ENCODE measurements at regions not wholly inside any gene's neighbourhood (a gene's known extent, or its start where the extent isn't known, plus 50 kb on each side); places are given as distances from the start of the nearest gene placed in this dataset.
A peak's percentile ranks its signal among the peaks of the same experiment; 100 is the strongest.

- H3K27me3 Mint-ChIP-seq = peaks cover 12% of the 10 kb centered on the region
- no peaks in the 10 kb centered on the region for H3K4me1 Mint-ChIP-seq
- no peaks in the 10 kb centered on the region for H3K36me3 Mint-ChIP-seq
- no peak overlapping the region for H3K27ac Mint-ChIP-seq
- H3K4me3 Mint-ChIP-seq = no peak overlapping the region
- H3K9me3 Mint-ChIP-seq = no peaks in the 10 kb centered on the region
Measured at GRCh38 chr2:173818285-173818684, 146.9 kb downstream of the SP3 start.

DNA sequence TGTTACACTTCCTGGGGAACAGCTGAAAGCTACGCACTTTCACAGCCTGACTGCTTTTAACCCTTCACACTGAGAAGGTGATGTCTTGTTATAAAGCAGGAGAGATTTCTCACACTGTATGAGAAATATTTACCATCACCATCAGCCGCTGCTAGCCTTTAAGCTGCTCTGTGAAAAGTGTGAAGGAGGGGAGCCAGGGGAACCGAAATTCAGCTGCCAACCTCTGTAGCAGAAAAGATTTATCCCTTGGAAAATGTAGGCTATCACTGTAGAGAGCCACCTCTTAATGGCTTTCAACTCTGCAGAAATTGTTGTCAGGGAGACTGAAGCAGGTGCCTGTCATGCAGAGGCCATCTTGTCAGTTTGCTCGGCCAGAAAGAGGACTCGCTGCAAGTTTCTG lies 145.3 kb downstream of the SP3 start:
- no peaks in the 10 kb centered on the region for H3K36me3 Mint-ChIP-seq
- peaks cover 3% of the 10 kb centered on the region for H3K27me3 Mint-ChIP-seq
- H3K4me3 Mint-ChIP-seq = no peak overlapping the region
- no peak overlapping the region for H3K27ac Mint-ChIP-seq
- no peaks in the 10 kb centered on the region for H3K4me1 Mint-ChIP-seq
- no peaks in the 10 kb centered on the region for H3K9me3 Mint-ChIP-seq

- Mint-ChIP-seq H3K9me3 (no peaks in the 10 kb centered on the region), H3K36me3 (no peaks in the 10 kb centered on the region), H3K27me3 (peaks cover 3% of the 10 kb centered on the region), H3K4me3 (no peak overlapping the region), H3K27ac (no peak overlapping the region), H3K4me1 (no peaks in the 10 kb centered on the region)
Measured at GRCh38 chr2:173821451-173821850, 143.7 kb downstream of the SP3 start.

GRCh38 chr2:173822889-173823542 lies 142.2 kb downstream of the SP3 start:
- H3K27me3 Mint-ChIP-seq = peaks cover 4% of the 10 kb centered on the region
- H3K4me3 Mint-ChIP-seq = no peak overlapping the region
- H3K36me3 Mint-ChIP-seq = no peaks in the 10 kb centered on the region
- H3K4me1 Mint-ChIP-seq = no peaks in the 10 kb centered on the region
- no peaks in the 10 kb centered on the region for H3K9me3 Mint-ChIP-seq
- H3K27ac Mint-ChIP-seq = no peak overlapping the region

GRCh38 chr2:173823543-173823939 lies 141.6 kb downstream of the SP3 start:
- H3K27me3 Mint-ChIP-seq = peaks cover 6% of the 10 kb centered on the region
- no peak overlapping the region for H3K4me3 Mint-ChIP-seq
- H3K27ac Mint-ChIP-seq = peak overlapping the region; percentile 15
- H3K36me3 Mint-ChIP-seq = no peaks in the 10 kb centered on the region
- no peaks in the 10 kb centered on the region for H3K4me1 Mint-ChIP-seq
- no peaks in the 10 kb centered on the region for H3K9me3 Mint-ChIP-seq

- Mint-ChIP-seq H3K4me3 (no peak overlapping the region), H3K9me3 (no peaks in the 10 kb centered on the region), H3K27me3 (peaks cover 5% of the 10 kb centered on the region), H3K36me3 (no peaks in the 10 kb centered on the region), H3K27ac (no peak overlapping the region), H3K4me1 (no peaks in the 10 kb centered on the region)
Measured at GRCh38 chr2:173828189-173829142, 136.7 kb downstream of the SP3 start.

GRCh38 chr2:173829727-173830126 lies 135.4 kb downstream of the SP3 start:
- Mint-ChIP-seq H3K36me3 (no peaks in the 10 kb centered on the region), H3K27ac (no peak overlapping the region), H3K27me3 (peaks cover 5% of the 10 kb centered on the region), H3K4me3 (no peak overlapping the region), H3K4me1 (no peaks in the 10 kb centered on the region), H3K9me3 (no peaks in the 10 kb centered on the region)

DNA sequence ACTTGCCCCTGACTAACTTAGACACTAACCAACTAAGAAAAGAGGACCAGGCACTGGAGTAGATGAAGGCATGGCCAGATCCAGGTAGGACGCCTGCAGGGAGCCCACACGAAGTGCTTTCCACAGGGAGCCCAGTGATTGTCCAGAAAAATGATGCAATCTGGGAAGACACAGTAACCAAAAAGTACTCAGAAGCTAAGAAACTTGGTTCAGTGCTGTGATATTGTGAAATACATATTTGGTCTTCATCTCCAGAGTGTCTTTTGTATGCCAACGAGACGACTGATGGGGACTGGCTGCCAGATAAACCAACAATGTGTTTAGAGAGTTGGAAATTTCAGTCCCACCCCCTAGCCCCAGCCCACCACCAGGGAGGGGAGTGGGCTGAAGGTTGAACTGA lies 135.0 kb downstream of the SP3 start:
- Mint-ChIP-seq H3K27me3 (peaks cover 5% of the 10 kb centered on the region), H3K4me3 (no peak overlapping the region), H3K9me3 (no peaks in the 10 kb centered on the region), H3K36me3 (no peaks in the 10 kb centered on the region), H3K27ac (no peak overlapping the region), H3K4me1 (no peaks in the 10 kb centered on the region)

DNA sequence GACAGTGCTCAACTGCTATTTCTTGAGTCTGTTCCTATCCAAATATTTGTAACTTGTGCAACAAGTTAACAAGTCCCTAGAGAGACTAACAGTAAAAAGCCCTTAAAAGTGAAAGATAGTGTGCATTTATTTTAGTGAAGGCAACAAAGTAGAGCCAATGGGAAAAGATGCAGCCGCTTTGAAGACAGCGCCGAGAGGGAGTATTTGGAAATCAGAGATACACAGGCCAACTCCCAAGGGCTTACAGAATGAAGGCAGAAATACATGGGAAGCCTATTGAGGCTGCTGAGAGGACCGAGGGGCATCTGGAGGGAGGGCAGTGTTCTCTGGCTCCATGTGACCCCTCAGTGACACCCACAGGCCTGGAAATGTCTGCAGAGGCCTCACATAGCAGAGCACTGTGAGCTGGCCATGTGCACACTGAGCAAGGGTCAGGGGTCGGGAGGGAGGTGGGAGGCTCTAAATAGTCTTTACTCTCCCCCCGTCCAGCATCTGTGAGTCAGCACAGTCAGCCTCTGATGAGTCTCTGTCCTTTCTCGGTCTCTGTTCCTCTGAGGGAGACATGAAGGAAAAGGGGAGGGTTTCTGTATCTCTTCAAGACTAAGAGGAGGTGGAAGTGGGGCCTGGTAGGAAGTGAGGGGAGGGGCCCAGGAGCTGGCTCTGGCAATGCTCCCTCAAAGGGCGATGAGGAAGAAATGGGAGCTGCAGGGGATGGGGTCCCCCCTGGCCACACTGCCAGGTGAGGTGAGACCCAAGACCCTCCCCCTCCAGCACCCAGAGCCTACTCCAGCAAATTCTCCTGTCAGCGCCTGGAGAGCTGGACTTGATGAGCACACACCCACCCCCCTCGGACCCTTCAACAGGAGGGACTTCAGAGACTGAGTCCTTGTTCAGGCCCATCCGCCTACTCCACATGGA lies 133.6 kb downstream of the SP3 start:
- H3K4me1 Mint-ChIP-seq = no peaks in the 10 kb centered on the region
- no peak overlapping the region for H3K4me3 Mint-ChIP-seq
- no peaks in the 10 kb centered on the region for H3K36me3 Mint-ChIP-seq
- H3K27me3 Mint-ChIP-seq = peaks cover 3% of the 10 kb centered on the region
- H3K9me3 Mint-ChIP-seq = no peaks in the 10 kb centered on the region
- no peak overlapping the region for H3K27ac Mint-ChIP-seq

DNA sequence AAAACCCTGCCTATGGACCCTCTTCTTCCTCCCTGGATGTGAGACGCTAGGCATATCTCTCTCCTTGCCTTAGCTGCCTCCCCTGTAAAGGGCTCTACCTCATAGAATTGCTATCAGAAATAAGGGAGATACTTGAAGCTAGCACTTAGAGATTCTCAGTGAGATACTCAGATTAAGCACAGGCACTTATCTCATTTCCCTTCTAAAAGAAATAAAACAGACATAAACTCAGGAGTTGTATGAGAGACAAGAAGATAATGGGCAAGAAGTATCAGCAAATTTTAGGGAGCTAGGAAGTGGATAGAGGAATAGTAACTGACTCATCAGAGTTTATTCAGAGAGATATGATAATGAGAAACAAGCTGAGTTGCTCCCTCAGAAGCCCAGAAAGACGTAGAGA lies 131.0 kb downstream of the SP3 start:
- Mint-ChIP-seq H3K4me3 (no peak overlapping the region), H3K4me1 (no peaks in the 10 kb centered on the region), H3K27me3 (peaks cover 2% of the 10 kb centered on the region), H3K27ac (no peak overlapping the region), H3K36me3 (no peaks in the 10 kb centered on the region), H3K9me3 (no peaks in the 10 kb centered on the region)

- H3K27ac Mint-ChIP-seq = no peak overlapping the region
Measured at GRCh38 chr2:173835726-173836125, 129.4 kb downstream of the SP3 start.

GRCh38 chr2:173841110-173841509 lies 124.1 kb downstream of the SP3 start:
- peaks cover 4% of the 10 kb centered on the region for H3K27me3 Mint-ChIP-seq
- no peak overlapping the region for H3K27ac Mint-ChIP-seq
- no peaks in the 10 kb centered on the region for H3K9me3 Mint-ChIP-seq
- H3K4me1 Mint-ChIP-seq = no peaks in the 10 kb centered on the region
- H3K4me3 Mint-ChIP-seq = no peak overlapping the region
- H3K36me3 Mint-ChIP-seq = no peaks in the 10 kb centered on the region

More at GRCh38 chr2:173835726-173836125, 129.4 kb downstream of the SP3 start:
- Mint-ChIP-seq H3K4me1 (no peaks in the 10 kb centered on the region), H3K4me3 (no peak overlapping the region), H3K27me3 (peaks cover 2% of the 10 kb centered on the region), H3K36me3 (no peaks in the 10 kb centered on the region), H3K9me3 (no peaks in the 10 kb centered on the region)

- Mint-ChIP-seq H3K27me3 (peaks cover 7% of the 10 kb centered on the region), H3K4me1 (no peaks in the 10 kb centered on the region), H3K27ac (no peak overlapping the region)
Measured at GRCh38 chr2:173843526-173843925, 121.6 kb downstream of the SP3 start.

DNA sequence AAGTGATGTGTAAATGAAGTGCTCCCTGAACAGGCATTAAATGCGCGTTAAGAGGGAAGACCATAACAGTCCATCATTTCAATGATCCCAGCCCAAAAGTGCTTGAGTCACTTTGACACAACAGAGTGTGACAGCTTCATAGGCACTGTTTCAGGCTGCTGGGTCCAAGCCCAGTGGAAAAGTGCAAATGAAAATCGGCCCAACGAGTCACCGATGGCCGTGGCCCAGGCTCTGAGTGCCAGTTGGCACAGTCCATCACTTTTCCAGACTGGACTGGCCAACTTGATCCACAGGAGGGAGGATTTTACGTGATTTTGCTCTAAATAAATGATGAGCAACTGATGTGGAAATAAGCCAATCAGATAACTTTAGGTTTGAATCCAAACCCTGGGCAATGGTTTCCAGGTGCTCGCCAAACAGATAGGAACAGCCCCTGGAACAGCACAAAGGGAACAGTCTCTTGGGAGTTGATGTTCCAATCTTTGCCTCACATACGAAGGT lies 114.0 kb downstream of the SP3 start:
- no peak overlapping the region for H3K4me3 Mint-ChIP-seq

More at GRCh38 chr2:173843526-173843925, 121.6 kb downstream of the SP3 start:
- H3K4me3 Mint-ChIP-seq = no peak overlapping the region
- no peaks in the 10 kb centered on the region for H3K9me3 Mint-ChIP-seq
- no peaks in the 10 kb centered on the region for H3K36me3 Mint-ChIP-seq

DNA sequence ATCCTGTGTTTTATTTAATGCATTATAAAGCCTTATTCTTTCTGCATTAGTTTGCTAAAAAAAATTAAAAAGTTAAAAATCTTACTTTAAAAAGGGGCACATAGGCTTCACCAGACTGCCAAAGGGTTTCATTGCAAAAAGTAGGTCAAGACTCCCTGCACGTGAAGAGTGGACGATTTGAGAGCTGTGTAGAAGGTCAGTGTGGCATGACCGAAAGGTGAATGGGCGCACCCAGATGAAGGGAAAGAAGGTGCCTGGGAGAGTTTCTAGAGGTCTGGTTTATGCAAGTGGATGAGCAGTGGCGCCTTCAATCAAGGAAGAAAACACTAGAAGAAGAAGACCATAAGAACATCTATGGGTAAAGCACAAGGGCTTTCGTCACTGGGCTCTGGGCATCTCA lies 111.0 kb downstream of the SP3 start:
- no peaks in the 10 kb centered on the region for H3K4me1 Mint-ChIP-seq
- H3K36me3 Mint-ChIP-seq = no peaks in the 10 kb centered on the region
- H3K27ac Mint-ChIP-seq = peak overlapping the region; percentile 20
- no peak overlapping the region for H3K4me3 Mint-ChIP-seq
- H3K27me3 Mint-ChIP-seq = peaks cover 1% of the 10 kb centered on the region
- no peaks in the 10 kb centered on the region for H3K9me3 Mint-ChIP-seq

More for the DNA sequence above, 114.0 kb downstream of the SP3 start:
- Mint-ChIP-seq H3K9me3 (no peaks in the 10 kb centered on the region), H3K36me3 (no peaks in the 10 kb centered on the region), H3K27me3 (peaks cover 6% of the 10 kb centered on the region), H3K4me1 (no peaks in the 10 kb centered on the region), H3K27ac (no peak overlapping the region)

Measured in activated naive CD4-positive, alpha-beta T cell treated with anti-CD3 and anti-CD28 coated beads, Interleukin-2, amount 50 U/mL, for 24 hours (primary cell).